ENCODE measurements at regions not wholly inside any gene's neighbourhood (a gene's known extent, or its start where the extent isn't known, plus 50 kb on each side); places are given as distances from the start of the nearest gene placed in this dataset.

DNA sequence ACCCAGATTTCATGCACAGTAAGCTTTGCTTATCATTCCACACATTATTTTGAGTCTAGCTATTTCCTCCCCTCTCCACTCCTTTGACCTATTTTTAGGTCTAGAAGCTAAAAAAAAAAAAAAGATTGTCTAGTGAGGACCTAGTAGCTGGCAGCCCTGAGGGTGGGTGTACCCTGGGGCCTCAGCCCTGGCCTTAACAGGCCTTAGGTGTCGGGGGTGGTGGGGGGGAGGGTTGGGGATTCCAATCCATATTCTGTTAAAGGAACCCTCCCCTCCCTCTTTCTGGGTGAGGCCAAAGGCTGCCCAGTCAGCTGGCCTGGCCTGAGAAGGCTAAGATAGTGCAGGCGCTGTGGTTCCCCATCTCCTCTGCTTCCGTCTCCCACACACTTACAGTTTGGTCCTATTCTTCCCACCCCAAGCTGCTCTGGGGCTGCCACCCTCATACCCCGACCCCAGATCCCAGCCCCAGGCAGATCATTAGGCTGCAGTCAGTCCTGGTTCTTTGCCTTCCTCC lies 65.5 kb upstream of the HK2 start:
- DNase-seq (ENCODE audit: low read depth in 1 of 2, low spot score in 1 of 2): no peak
- POLR2A ChIA-PET: no interaction called here
- Histone ChIP-seq H3K9me3 (no peaks in the 10 kb centered on the region), H3K27ac (no peak overlapping the region), H3K4me1 (0 out of 3 replicates have a peak, but pooled peaks cover 3% of the 10 kb centered on the region), H3K4me3 (no peak overlapping the region), H3K4me2 (no peak overlapping the region)
- ATAC-seq: no peak
- no peak for FAIRE-seq
- 68% methylated on average over 3 of the region's 4 CpGs for WGBS (ENCODE audit: missing lambda C conversion rate)
- CTCF ChIA-PET: interaction anchor here (1.2 to 1.8 kb wide), 5 partner anchors 9 to 107 kb away, joined by 3 to 6 read pairs (median 5); no protein-coding TSS in a partner anchor
- TF ChIP-seq FOSB (CRISPR knock-in tag; IDR thresholded peaks at IDR 0.05) (no peak), CEBPB (IDR thresholded peaks at IDR 0.05) (no peak), HOXB13 (CRISPR knock-in tag; IDR thresholded peaks at IDR 0.05; ENCODE audit: low read depth) (no peak), POLR2AphosphoS2 (conservative IDR thresholded peaks at IDR 0.05; ENCODE audit: low read length) (no peak), RNF2 (IDR thresholded peaks at IDR 0.05; ENCODE audit: borderline replicate concordance, low read depth) (no peak)
- TF ChIP-seq, protein P1, sequence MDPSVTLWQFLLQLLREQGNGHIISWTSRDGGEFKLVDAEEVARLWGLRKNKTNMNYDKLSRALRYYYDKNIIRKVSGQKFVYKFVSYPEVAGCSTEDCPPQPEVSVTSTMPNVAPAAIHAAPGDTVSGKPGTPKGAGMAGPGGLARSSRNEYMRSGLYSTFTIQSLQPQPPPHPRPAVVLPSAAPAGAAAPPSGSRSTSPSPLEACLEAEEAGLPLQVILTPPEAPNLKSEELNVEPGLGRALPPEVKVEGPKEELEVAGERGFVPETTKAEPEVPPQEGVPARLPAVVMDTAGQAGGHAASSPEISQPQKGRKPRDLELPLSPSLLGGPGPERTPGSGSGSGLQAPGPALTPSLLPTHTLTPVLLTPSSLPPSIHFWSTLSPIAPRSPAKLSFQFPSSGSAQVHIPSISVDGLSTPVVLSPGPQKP (IDR thresholded peaks at IDR 0.05; ENCODE audit: low read depth, low read length): no peak
- TF ChIP-seq, protein P2, sequence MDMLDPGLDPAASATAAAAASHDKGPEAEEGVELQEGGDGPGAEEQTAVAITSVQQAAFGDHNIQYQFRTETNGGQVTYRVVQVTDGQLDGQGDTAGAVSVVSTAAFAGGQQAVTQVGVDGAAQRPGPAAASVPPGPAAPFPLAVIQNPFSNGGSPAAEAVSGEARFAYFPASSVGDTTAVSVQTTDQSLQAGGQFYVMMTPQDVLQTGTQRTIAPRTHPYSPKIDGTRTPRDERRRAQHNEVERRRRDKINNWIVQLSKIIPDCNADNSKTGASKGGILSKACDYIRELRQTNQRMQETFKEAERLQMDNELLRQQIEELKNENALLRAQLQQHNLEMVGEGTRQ (IDR thresholded peaks at IDR 0.05): no peak
- TF ChIP-seq, protein P3, sequence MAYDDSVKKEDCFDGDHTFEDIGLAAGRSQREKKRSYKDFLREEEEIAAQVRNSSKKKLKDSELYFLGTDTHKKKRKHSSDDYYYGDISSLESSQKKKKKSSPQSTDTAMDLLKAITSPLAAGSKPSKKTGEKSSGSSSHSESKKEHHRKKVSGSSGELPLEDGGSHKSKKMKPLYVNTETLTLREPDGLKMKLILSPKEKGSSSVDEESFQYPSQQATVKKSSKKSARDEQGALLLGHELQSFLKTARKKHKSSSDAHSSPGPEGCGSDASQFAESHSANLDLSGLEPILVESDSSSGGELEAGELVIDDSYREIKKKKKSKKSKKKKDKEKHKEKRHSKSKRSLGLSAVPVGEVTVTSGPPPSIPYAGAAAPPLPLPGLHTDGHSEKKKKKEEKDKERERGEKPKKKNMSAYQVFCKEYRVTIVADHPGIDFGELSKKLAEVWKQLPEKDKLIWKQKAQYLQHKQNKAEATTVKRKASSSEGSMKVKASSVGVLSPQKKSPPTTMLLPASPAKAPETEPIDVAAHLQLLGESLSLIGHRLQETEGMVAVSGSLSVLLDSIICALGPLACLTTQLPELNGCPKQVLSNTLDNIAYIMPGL (CRISPR knock-in tag; IDR thresholded peaks at IDR 0.05; ENCODE audit: borderline replicate concordance): no peak

DNA sequence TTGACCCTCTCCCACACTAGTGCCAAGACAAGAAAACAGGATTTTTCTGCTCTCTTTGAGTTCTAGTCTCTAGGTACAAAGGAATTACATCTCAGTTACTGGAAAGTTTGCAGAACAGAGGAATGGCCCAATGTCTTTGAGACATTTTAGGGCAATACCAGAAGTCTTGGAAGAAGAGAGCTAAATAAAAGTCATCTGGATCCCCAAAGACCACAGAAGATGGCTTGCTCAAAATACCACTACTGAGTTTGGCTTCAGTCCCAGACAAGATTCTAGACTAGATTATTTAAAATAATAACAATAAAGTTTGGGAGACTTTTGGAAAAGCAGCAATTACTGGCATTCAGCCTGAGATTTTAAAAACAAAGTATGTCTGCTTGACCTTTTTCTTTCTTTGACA lies 61.9 kb upstream of the HK2 start:
- no peaks in the 10 kb centered on the region for H3K9me3 ChIP-seq
- ChIA-PET CTCF (interaction anchor here (0.9 to 2.3 kb wide), 3 partner anchors 12 to 74 kb away, joined by 3 to 6 read pairs (median 6); no protein-coding TSS in a partner anchor), POLR2A (no interaction called here)
- DNase-seq (ENCODE audit: low read depth in 1 of 2, low spot score in 1 of 2): no peak
- H3K4me1 ChIP-seq: no peaks in the 10 kb centered on the region
- TF ChIP-seq ZFP36 (IDR thresholded peaks at IDR 0.05; ENCODE audit: borderline replicate concordance, partially characterized antibody) (no peak), GATA3 (IDR thresholded peaks at IDR 0.05; ENCODE audit: borderline replicate concordance) (no peak), FOSB (CRISPR knock-in tag; IDR thresholded peaks at IDR 0.05) (no peak), MAFK (IDR thresholded peaks at IDR 0.05; ENCODE audit: partially characterized antibody) (no peak), NPAS2 (CRISPR knock-in tag; IDR thresholded peaks at IDR 0.05; ENCODE audit: borderline replicate concordance) (no peak), CEBPB (IDR thresholded peaks at IDR 0.05) (no peak), PHF8 (IDR thresholded peaks at IDR 0.05; ENCODE audit: borderline replicate concordance, low read depth) (no peak), MAX (IDR thresholded peaks at IDR 0.05) (no peak), EHMT2 (IDR thresholded peaks at IDR 0.05; ENCODE audit: low read depth) (no peak), BHLHE40 (IDR thresholded peaks at IDR 0.05; ENCODE audit: low read depth, low read length) (no peak), EP300 (IDR thresholded peaks at IDR 0.05) (no peak)
- H3K27ac ChIP-seq: no peak overlapping the region
- no peak for ATAC-seq
- H3K4me2 ChIP-seq: no peak overlapping the region
- no peak for FAIRE-seq
- no peak overlapping the region for H3K4me3 ChIP-seq

DNA sequence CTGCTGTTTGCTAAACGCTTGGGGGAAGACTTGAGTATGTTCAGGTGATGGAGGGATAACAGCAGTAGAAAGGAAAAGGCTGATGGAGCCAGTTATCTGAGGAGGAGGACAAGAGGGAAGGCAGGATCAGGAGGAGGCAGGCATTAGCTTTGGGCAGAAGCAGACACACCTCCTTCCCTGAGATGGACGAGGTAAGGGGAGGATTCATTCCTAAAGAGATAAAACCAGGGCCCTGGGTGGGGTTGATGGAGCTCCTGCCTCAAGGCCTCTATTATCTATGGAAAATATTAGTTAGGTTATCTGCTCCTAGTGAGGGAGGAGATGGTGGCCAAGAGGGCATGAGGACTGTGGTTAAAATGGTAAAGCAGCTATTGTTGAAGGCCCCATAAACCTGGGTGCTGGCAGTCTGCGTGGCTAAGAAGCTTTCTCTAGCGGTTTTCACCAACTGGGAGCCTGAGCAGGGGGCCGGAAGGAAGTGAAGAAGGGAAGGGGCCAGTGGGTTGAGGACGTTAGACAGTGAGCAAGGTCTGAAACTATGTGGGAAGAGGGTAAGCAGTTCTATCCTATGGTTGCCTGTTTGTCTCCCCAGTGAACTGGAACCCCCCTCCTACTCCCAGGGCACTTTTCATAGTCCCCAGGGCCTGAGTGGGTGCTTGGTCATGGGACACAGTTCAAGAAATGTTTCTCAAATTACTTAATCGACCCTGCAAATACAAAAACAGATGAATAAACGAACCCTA lies 56.6 kb upstream of the HK2 start:
- H3K4me1 ChIP-seq: no peaks in the 10 kb centered on the region
- no peak for ATAC-seq
- H3K4me3 ChIP-seq: no peak overlapping the region
- DNase-seq (ENCODE audit: low read depth in 1 of 2, low spot score in 1 of 2): no peak
- H3K9me3 ChIP-seq: no peaks in the 10 kb centered on the region
- H3K4me2 ChIP-seq: no peak overlapping the region
- TF ChIP-seq HOXB5 (CRISPR knock-in tag; IDR thresholded peaks at IDR 0.05): no peak
- 36% methylated on average over 8 of the region's 8 CpGs for WGBS (ENCODE audit: missing lambda C conversion rate)
- no peak for FAIRE-seq
- ChIA-PET CTCF (interaction anchor here (1.7 kb wide), 1 partner anchor 9 kb away, joined by 6 read pairs; no protein-coding TSS in a partner anchor), POLR2A (interaction anchor here (1.2 kb wide), 1 partner anchor 23 kb away, joined by 5 read pairs; no protein-coding TSS in a partner anchor)
- no peak overlapping the region for H3K27ac ChIP-seq

All from A549 (cell line).